ENCODE measurements at regions not wholly inside any gene's neighbourhood (a gene's known extent, or its start where the extent isn't known, plus 50 kb on each side); places are given as distances from the start of the nearest gene placed in this dataset.

- H3K27me3 ChIP-seq: no peaks in the 10 kb centered on the region
- H3K4me1 ChIP-seq: no peaks in the 10 kb centered on the region
- TF ChIP-seq CTCF (IDR thresholded peaks at IDR 0.05): no peak
- ATAC-seq: no peak
- intact Hi-C loops (cut with DNase I): no loop called here
- no peaks in the 10 kb centered on the region for H3K36me3 ChIP-seq
- no peaks in the 10 kb centered on the region for H3K9me3 ChIP-seq
- H3K27ac ChIP-seq: no peak overlapping the region
- H3K4me3 ChIP-seq: no peak overlapping the region
- no peak for DNase-seq
These were observed 987.9 kb upstream of the WWC1 start for GRCh38 chr5:167303582-167303981.

- Histone ChIP-seq H3K27ac (no peak overlapping the region), H3K4me1 (no peaks in the 10 kb centered on the region), H3K9me3 (no peaks in the 10 kb centered on the region), H3K27me3 (no peaks in the 10 kb centered on the region), H3K36me3 (no peaks in the 10 kb centered on the region), H3K4me3 (no peak overlapping the region)
- TF ChIP-seq CTCF (IDR thresholded peaks at IDR 0.05): no peak
- ATAC-seq (no peak), DNase-seq (no peak)
- intact Hi-C loops (cut with DNase I): no loop called here
These were observed 986.5 kb upstream of the WWC1 start for GRCh38 chr5:167304834-167305469.

GRCh38 chr5:167305591-167306213 lies 985.7 kb upstream of the WWC1 start:
- no peak overlapping the region for H3K4me3 ChIP-seq
- H3K27me3 ChIP-seq: no peaks in the 10 kb centered on the region
- no peaks in the 10 kb centered on the region for H3K4me1 ChIP-seq
- TF ChIP-seq CTCF (IDR thresholded peaks at IDR 0.05): no peak
- H3K36me3 ChIP-seq: no peaks in the 10 kb centered on the region
- intact Hi-C loops (cut with DNase I): no loop called here
- no peaks in the 10 kb centered on the region for H3K9me3 ChIP-seq
- ATAC-seq (no peak), DNase-seq (no peak)
- H3K27ac ChIP-seq: no peak overlapping the region

GRCh38 chr5:167307042-167307441 lies 984.4 kb upstream of the WWC1 start:
- no peak for DNase-seq
- Histone ChIP-seq H3K27ac (no peak overlapping the region), H3K4me3 (no peak overlapping the region), H3K27me3 (no peaks in the 10 kb centered on the region), H3K9me3 (no peaks in the 10 kb centered on the region), H3K36me3 (no peaks in the 10 kb centered on the region), H3K4me1 (no peaks in the 10 kb centered on the region)
- no peak for ATAC-seq
- no peak for TF ChIP-seq CTCF (IDR thresholded peaks at IDR 0.05)
- intact Hi-C loops (cut with DNase I): no loop called here

GRCh38 chr5:167308466-167308865 lies 983.0 kb upstream of the WWC1 start:
- no peak for TF ChIP-seq CTCF (IDR thresholded peaks at IDR 0.05)
- DNase-seq: no peak
- intact Hi-C loops (cut with DNase I): no loop called here
- ATAC-seq: no peak
- no peaks in the 10 kb centered on the region for H3K36me3 ChIP-seq
- no peaks in the 10 kb centered on the region for H3K9me3 ChIP-seq
- no peak overlapping the region for H3K27ac ChIP-seq
- no peak overlapping the region for H3K4me3 ChIP-seq
- no peaks in the 10 kb centered on the region for H3K4me1 ChIP-seq
- H3K27me3 ChIP-seq: no peaks in the 10 kb centered on the region

All from upper lobe of right lung (tissue), 1 donor.